HL-60 (cell line): ENCODE measurements at regions not wholly inside any gene's neighbourhood (a gene's known extent, or its start where the extent isn't known, plus 50 kb on each side); places are given as distances from the start of the nearest gene placed in this dataset.

ENCODE experiments used
- DNase-seq, 2 experiments: peaks; one replicate each; pipeline ENCODE4 v3.0.0-alpha.2; 2010 to 2020; ENCODE audit warnings: low read depth in 1 of 2, low spot score in 1 of 2
- H3K27ac ChIP-seq: fragments of 250-450 bp; sonication (Bioruptor Pico); replicated peaks from 2 replicates; pipeline ENCODE4 v1.5.1; 2020; ENCODE audit warnings: mild to moderate bottlenecking, moderate library complexity
- H3K27me3 ChIP-seq: fragments of 250-450 bp; sonication (Bioruptor Pico); 2 replicates; pipeline ENCODE4 v1.5.1; 2021; ENCODE audit warnings: mild to moderate bottlenecking, moderate library complexity; ENCODE audit not compliant: insufficient read depth, poor library complexity, severe bottlenecking
- H3K4me3 ChIP-seq: replicated peaks from 2 replicates; pipeline ENCODE4 v1.5.1; 2011; ENCODE audit warnings: mild to moderate bottlenecking, control low read depth, low read length; ENCODE audit not compliant: insufficient read depth
- CTCF ChIP-seq: IDR thresholded peaks from one replicate; pipeline ENCODE4 v1.5.1; 2011; ENCODE audit warnings: low read length, control low read depth, inconsistent platforms; ENCODE audit not compliant: insufficient read depth
- GABPA ChIP-seq: IDR thresholded peaks from 2 replicates; pipeline ENCODE4 v1.6.1; 2012; ENCODE audit warnings: low read depth
- POLR2AphosphoS5 ChIP-seq: IDR thresholded peaks from 2 replicates; pipeline ENCODE4 v1.6.1; 2012; ENCODE audit warnings: low read depth
- REST ChIP-seq: IDR thresholded peaks from 2 replicates; pipeline ENCODE4 v1.6.1; 2012; ENCODE audit warnings: low read depth; ENCODE audit not compliant: insufficient replicate concordance
- SPI1 ChIP-seq: IDR thresholded peaks from 2 replicates; pipeline ENCODE4 v1.6.1; 2012; ENCODE audit warnings: low read depth, mild to moderate bottlenecking, borderline replicate concordance

- Histone ChIP-seq H3K27me3 (no peaks in the 10 kb centered on the region), H3K4me3 (no peak overlapping the region), H3K27ac (no peak overlapping the region)
- TF ChIP-seq GABPA (no peak), REST (no peak), POLR2AphosphoS5 (no peak), CTCF (no peak)
- peak in 1 of 2 experiments; percentile 11 for DNase-seq
Observed at GRCh38 chr1:238581332-238581731, 690.6 kb upstream of the ZP4 start.

DNA sequence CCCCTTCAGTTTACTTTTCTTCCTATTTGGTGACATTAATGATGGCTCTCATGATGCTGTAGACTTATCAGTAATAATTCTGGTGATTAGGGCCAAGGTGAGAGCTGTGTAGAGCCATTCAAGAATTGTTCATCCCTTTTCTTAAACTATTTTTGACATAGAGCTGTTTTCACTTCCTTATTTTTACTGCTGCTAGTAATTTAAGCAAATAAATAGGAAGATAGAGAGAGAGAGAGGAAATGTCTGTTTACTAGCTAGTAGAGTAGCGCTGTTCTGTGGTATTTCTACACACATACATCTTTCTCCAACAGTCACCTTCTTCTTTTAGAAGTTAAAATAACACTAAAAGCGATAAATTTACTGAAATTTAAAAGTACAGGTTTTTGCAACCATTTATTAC is 678.0 kb upstream of the ZP4 start:
- TF ChIP-seq CTCF = no peak
- TF ChIP-seq SPI1 = 0 out of 2 replicates have a peak, but pooled peaks have one; percentile 17
- TF ChIP-seq GABPA = no peak
- no peak for DNase-seq
- Histone ChIP-seq H3K4me3 (no peak overlapping the region), H3K27ac (no peak overlapping the region), H3K27me3 (no peaks in the 10 kb centered on the region)

DNA sequence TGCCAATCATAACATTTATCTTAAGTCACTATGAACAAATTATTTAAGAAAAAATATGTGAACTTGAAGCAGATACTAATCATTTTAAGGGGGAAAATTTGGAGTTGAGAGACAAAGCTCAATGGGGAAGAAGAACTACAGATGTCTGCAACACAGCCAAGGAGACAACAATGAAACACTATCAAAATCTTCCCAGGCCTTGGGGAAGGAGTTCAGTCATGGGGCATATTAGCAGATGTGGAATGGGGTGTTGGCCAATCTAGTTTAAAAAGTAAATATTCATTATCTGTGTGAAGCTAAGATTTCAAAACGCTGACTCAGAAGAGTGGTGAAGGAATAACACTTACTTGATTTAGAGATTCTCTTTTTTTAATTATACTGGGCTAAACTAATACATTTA is 671.6 kb upstream of the ZP4 start:
- no peak overlapping the region for H3K27ac ChIP-seq
- TF ChIP-seq GABPA (no peak), REST (no peak), POLR2AphosphoS5 (no peak), SPI1 (no peak), CTCF (no peak)
- H3K27me3 ChIP-seq = no peaks in the 10 kb centered on the region
- H3K4me3 ChIP-seq = no peak overlapping the region
- DNase-seq = no peak

DNA sequence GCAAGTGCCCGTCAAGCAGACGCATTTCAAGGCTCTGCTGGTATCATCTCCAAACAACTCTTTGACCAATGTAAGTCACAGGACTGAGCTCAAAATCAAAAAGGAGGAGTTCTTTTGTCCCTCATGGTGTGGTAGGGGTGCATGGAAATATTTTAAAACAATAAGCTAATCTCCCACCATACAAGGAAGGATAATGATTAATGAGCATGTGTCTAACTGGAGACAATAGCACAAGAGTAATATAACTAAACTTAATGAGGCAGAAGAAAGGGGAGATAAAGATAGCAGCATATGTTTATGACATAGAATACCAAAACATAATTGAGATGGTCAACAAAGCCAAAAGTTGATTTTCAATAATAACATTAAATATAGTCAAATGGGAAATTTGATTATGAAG is 668.0 kb upstream of the ZP4 start:
- Histone ChIP-seq H3K27ac (no peak overlapping the region), H3K4me3 (no peak overlapping the region), H3K27me3 (no peaks in the 10 kb centered on the region)
- DNase-seq = no peak
- TF ChIP-seq GABPA = no peak
- TF ChIP-seq CTCF = no peak
- TF ChIP-seq REST = no peak
- TF ChIP-seq SPI1 = no peak
- no peak for TF ChIP-seq POLR2AphosphoS5
